Uterus (tissue), 3 donors: ENCODE measurements at regions not wholly inside any gene's neighbourhood (a gene's known extent, or its start where the extent isn't known, plus 50 kb on each side); places are given as distances from the start of the nearest gene placed in this dataset.
"Not testable (repeated sequence)": the region's sequence is repeated elsewhere in the genome, so short reads cannot be mapped to it uniquely, and the experiment has no call there.

Experiments
- DNase-seq, 2 donors: peaks; one replicate each; pipeline ENCODE4 v3.0.0-alpha.2; 2019 to 2020
- H3K27ac ChIP-seq, 2 donors: fragments of 200-600 bp; sonication (generic); 1 replicate in 1 of 2; 2 replicates in 1 of 2; pipeline ENCODE4 v1.5.1; 2016 to 2018
- H3K27me3 ChIP-seq, 2 donors: fragments of 200-600 bp; sonication (generic); one replicate each; pipeline ENCODE4 v1.5.1; 2018 to 2019; ENCODE audit warnings: control low read depth in 1 of 2
- H3K36me3 ChIP-seq, 2 donors: fragments of 200-600 bp; sonication (generic); one replicate each; pipeline ENCODE4 v1.5.1; 2019; ENCODE audit warnings: control low read depth in 1 of 2
- H3K4me1 ChIP-seq, 2 donors: fragments of 200-600 bp; sonication (generic); one replicate each; pipeline ENCODE4 v1.5.1; 2018 to 2019; ENCODE audit warnings: control low read depth in 1 of 2
- H3K4me3 ChIP-seq, 2 donors: fragments of 200-600 bp; sonication (generic); 1 replicate in 1 of 2; 2 replicates in 1 of 2; pipeline ENCODE4 v1.5.1; 2018 to 2019; ENCODE audit warnings: mild to moderate bottlenecking in 1 of 2
- H3K9me3 ChIP-seq, 2 donors: fragments of 200-600 bp; sonication (generic); one replicate each; pipeline ENCODE4 v1.5.1; 2019; ENCODE audit warnings: control low read depth in 1 of 2
- POLR2A ChIP-seq, 2 donors: fragments of 450-650 bp; IDR thresholded peaks; one replicate each; pipeline ENCODE4 v1.6.1; 2016; ENCODE audit warnings: antibody characterized with exemption in 2 of 2, mild to moderate bottlenecking in 1 of 2, moderate library complexity in 1 of 2
- intact Hi-C: fragments of 100-400 bp; cut with DNase I; formaldehyde crosslinking; loops from one replicate; pipeline ENCODE4 v1.15.1; 2023; ENCODE audit warnings: low total_unique reads
- TF ChIP-seq, protein P1 (sequence below), 4 experiments: fragments of 200-600 bp in 2 of 4; fragments of 450-650 bp in 2 of 4; sonication (generic) in 2 of 4; IDR thresholded peaks; one replicate each; pipeline ENCODE4 v1.5.1; 2016 to 2019; ENCODE audit warnings: antibody characterized with exemption in 4 of 4, mild to moderate bottlenecking in 2 of 4, moderate library complexity in 1 of 4
- donor health status: DM: yes; HTN: yes; CAD: no.

DNA sequence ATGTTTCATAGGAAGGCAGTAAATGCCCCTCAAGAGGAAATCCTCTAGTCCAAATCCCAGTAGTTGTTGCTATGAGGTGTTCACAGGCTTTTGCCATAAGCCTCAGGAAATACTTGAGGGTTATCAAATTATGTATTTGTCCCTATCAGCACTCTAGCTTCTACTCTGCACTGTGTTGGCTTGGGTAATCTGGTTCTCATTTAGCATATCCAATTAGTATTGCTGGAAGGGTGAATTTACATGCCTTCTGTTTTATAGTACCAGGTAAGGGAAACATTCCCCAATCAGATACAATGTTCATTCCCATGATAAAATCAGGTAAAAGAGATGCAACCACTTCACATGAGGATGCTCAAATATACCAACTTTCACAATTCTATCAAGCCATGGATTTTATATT, 211.2 kb downstream of the S1PR1 start:
- H3K27me3 ChIP-seq, result no peaks in the 10 kb centered on the region
- H3K9me3 ChIP-seq, result no peaks in the 10 kb centered on the region
- intact Hi-C loops, result no loop called here
- no peak for DNase-seq
- no peak for TF ChIP-seq POLR2A (IDR thresholded peaks at IDR 0.05)
- TF ChIP-seq, protein P1, sequence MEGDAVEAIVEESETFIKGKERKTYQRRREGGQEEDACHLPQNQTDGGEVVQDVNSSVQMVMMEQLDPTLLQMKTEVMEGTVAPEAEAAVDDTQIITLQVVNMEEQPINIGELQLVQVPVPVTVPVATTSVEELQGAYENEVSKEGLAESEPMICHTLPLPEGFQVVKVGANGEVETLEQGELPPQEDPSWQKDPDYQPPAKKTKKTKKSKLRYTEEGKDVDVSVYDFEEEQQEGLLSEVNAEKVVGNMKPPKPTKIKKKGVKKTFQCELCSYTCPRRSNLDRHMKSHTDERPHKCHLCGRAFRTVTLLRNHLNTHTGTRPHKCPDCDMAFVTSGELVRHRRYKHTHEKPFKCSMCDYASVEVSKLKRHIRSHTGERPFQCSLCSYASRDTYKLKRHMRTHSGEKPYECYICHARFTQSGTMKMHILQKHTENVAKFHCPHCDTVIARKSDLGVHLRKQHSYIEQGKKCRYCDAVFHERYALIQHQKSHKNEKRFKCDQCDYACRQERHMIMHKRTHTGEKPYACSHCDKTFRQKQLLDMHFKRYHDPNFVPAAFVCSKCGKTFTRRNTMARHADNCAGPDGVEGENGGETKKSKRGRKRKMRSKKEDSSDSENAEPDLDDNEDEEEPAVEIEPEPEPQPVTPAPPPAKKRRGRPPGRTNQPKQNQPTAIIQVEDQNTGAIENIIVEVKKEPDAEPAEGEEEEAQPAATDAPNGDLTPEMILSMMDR (IDR thresholded peaks at IDR 0.05), result no peak
- no peak overlapping the region for H3K4me3 ChIP-seq
- no peaks in the 10 kb centered on the region for H3K4me1 ChIP-seq
- H3K36me3 ChIP-seq, result no peaks in the 10 kb centered on the region
- H3K27ac ChIP-seq, result no peak overlapping the region

DNA sequence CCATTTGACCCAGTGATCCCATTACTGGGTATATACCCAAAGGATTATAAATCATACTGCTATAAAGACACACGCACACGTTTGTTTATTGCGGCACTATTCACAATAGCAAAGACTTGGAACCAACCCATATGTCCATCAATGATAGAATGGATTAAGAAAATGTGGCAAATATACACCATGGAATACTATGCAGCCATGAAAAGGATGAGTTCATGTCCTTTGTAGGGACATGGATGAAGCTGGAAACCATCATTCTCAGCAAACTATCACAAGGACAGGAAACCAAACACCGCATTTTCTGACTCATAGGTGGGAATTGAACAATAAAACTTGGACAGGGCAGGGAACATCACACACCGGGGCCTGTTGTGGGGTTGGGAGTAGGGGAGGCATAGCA, 213.9 kb downstream of the S1PR1 start:
- DNase-seq, H3K27ac ChIP-seq, intact Hi-C loops, H3K4me3 ChIP-seq, H3K36me3 ChIP-seq, H3K4me1 ChIP-seq, H3K9me3 ChIP-seq, H3K27me3 ChIP-seq: not testable (repeated sequence)

DNA sequence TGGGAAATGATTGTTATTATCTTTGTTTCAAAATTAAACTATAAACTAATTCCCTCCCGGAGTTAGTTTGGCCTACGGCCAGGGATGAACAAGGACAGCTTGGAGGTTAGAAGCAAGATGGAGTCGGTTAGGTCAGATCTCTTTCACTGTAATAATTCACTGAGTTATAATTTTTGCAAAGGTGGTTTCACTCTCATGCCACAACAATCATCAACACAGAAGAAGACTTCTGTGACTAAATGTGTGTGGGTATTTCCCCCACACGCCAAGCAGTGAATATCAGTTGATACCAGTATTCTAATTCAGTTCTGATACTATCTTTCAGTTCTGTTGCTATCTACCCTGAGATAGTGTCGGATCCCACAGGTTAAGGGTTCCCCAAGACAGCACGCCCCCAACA, 215.1 kb downstream of the S1PR1 start:
- Histone ChIP-seq H3K27ac (no peak overlapping the region), H3K4me3 (no peak overlapping the region), H3K27me3 (no peaks in the 10 kb centered on the region), H3K9me3 (no peaks in the 10 kb centered on the region), H3K4me1 (no peaks in the 10 kb centered on the region), H3K36me3 (no peaks in the 10 kb centered on the region)
- no peak for DNase-seq
- TF ChIP-seq, protein P1 (IDR thresholded peaks at IDR 0.05), result no peak
- TF ChIP-seq POLR2A (IDR thresholded peaks at IDR 0.05), result no peak
- intact Hi-C loops, result no loop called here

DNA sequence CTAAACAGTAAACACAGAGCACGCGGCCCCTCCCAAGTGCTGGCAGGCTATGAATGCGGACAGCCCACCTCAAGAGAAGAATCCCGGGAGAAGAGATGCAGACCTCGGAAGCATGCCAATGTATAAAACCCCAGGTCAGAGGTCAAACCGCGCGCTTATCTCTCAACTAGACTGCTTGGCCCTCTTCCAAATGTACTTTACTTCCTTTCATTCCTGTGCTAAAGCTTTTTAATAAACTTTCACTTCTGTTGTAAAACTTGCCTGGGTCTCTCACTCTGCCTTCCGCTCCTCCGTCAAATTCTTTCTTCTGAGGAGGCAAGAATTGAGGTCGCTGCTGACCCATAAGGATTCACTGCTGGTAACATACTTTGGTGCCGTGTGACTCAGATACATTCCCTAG, 216.0 kb downstream of the S1PR1 start:
- Histone ChIP-seq H3K9me3 (no peaks in the 10 kb centered on the region), H3K36me3 (no peaks in the 10 kb centered on the region), H3K27me3 (no peaks in the 10 kb centered on the region), H3K4me1 (no peaks in the 10 kb centered on the region), H3K27ac (no peak overlapping the region), H3K4me3 (no peak overlapping the region)
- no peak for DNase-seq
- TF ChIP-seq, protein P1 (IDR thresholded peaks at IDR 0.05), result no peak
- no peak for TF ChIP-seq POLR2A (IDR thresholded peaks at IDR 0.05)
- intact Hi-C loops, result no loop called here

DNA sequence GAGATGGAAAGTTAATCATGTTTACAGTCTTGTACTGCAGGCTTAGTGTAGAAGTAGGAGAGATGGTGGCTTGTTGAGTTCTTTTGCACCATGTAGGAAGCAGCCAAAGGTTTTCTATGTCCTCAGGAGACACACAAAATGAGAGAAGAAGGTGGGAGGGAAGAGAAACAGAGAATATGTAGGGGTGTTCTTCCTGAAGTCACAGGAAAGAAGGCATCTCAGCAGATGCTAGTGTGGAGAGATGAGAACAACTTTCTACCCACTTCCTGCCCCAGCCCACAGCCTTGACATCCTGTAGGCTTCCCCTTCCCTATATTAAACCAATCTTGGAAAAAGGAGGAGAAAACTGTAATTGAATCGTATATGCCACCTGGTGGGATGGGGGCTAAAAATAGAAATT, 217.0 kb downstream of the S1PR1 start:
- Histone ChIP-seq H3K9me3 (no peaks in the 10 kb centered on the region), H3K4me3 (no peak overlapping the region), H3K4me1 (no peaks in the 10 kb centered on the region), H3K36me3 (no peaks in the 10 kb centered on the region), H3K27ac (no peak overlapping the region), H3K27me3 (no peaks in the 10 kb centered on the region)
- no peak for TF ChIP-seq POLR2A (IDR thresholded peaks at IDR 0.05)
- TF ChIP-seq, protein P1 (IDR thresholded peaks at IDR 0.05), result no peak
- DNase-seq, result no peak
- intact Hi-C loops, result no loop called here

DNA sequence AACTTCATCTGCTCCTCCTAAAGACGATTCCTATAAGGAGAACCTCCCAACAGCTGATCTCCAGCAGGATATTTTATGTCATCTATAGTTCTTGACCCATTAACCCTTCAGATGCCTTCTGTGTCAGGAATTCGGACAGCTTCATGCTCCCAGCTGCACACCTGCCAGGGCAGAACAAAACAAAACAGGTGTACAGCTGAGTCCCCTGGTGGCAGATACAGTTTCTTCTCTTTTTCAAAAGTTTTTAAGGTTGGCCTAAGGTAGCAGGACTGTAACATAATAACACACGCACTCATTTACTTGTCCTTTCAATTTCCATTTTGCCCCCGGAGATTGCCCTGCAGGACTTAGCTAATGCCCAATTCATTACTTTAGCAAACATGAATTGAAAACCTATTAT, 218.3 kb downstream of the S1PR1 start:
- Histone ChIP-seq H3K4me1 (no peaks in the 10 kb centered on the region), H3K27ac (no peak overlapping the region), H3K36me3 (no peaks in the 10 kb centered on the region), H3K4me3 (no peak overlapping the region), H3K9me3 (no peaks in the 10 kb centered on the region), H3K27me3 (no peaks in the 10 kb centered on the region)
- TF ChIP-seq POLR2A (IDR thresholded peaks at IDR 0.05), result no peak
- TF ChIP-seq, protein P1 (IDR thresholded peaks at IDR 0.05), result no peak
- intact Hi-C loops, result no loop called here
- DNase-seq, result no peak
